UCSD-AML1 (cell line): ENCODE measurements at regions not wholly inside any gene's neighbourhood (a gene's known extent, or its start where the extent isn't known, plus 50 kb on each side); places are given as distances from the start of the nearest gene placed in this dataset.
"Not testable (repeated sequence)": the region's sequence is repeated elsewhere in the genome, so short reads cannot be mapped to it uniquely, and the experiment has no call there.

ENCODE experiments used
- DNase-seq: peaks from one replicate; lab custom pipeline; 2025; ENCODE audit not compliant: unreplicated experiment; lab: John Stamatoyannopoulos, UW

DNA sequence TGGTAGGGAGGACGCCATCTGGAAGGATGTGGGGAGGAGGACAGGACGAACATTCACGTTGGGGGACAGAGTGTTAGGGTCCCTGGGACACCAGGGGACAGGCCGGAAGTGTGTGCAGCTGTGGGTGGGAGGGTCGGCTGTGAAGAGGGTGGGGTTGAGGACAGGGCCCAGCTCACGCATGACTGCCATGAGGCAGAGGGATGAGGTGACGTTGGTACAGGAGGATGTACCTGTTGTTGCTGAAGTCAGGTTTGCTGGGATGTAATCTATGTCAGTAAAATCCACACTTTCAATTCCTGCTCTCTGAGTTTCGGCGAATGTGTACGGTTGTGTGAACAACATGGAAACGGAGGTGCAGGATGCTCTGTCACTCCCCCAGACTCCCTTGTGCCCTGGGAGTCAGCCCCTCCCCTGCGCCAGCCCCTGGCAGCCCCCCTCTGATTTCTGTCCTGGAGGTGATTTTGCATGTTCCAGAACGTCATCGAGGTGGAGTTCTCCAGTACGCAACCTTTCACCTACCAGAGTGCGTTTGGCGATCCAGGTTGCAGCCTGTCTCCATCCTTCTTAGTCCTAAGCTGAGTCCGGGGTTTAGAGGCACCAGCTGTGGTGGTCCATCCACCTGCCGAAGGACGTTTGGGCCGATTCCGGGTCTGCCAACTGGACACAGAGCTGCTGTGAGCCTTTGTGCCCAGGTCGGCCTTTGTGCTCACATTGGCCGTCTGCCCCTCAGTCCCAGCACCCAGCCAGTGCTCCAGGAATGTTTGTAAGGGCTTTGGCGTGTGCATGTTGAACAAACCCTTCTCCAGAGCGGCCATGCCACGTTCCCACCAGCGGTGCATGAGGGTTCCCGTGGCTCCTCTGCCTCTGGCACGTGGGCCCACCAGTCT is 203.2 kb downstream of the NPIPB11 start:
- not testable (repeated sequence) for DNase-seq

- DNase-seq: not testable (repeated sequence)
Measured at GRCh38 chr16:29202642-29203041, 203.9 kb downstream of the NPIPB11 start.

DNA sequence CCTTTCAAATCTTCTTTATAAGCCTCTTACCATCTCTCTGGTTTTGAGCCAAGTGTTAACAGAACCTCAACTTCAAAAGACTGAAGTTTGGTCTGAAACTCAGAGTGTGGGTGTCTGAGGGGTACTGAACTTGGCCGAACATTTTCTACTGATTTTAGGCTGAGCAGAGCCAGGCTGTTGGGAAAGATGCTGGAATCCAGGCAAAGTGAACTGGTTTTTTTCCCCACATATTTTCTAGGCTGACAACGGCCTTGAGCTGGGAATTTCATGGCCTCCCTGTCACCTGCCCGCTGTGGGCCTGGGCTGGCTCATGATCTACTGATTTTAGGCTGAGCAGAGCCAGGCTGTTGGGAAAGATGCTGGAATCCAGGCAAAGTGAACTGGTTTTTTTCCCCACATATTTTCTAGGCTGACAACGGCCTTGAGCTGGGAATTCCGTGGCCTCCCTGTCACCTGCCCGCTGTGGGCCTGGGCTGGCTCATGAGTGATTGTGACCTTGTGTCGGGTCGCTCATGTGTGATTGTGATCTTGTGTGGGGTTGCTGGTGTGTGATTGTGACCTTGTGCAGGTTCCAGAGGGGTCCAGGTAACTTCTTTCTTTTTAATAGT is 204.4 kb downstream of the NPIPB11 start:
- not testable (repeated sequence) for DNase-seq

DNA sequence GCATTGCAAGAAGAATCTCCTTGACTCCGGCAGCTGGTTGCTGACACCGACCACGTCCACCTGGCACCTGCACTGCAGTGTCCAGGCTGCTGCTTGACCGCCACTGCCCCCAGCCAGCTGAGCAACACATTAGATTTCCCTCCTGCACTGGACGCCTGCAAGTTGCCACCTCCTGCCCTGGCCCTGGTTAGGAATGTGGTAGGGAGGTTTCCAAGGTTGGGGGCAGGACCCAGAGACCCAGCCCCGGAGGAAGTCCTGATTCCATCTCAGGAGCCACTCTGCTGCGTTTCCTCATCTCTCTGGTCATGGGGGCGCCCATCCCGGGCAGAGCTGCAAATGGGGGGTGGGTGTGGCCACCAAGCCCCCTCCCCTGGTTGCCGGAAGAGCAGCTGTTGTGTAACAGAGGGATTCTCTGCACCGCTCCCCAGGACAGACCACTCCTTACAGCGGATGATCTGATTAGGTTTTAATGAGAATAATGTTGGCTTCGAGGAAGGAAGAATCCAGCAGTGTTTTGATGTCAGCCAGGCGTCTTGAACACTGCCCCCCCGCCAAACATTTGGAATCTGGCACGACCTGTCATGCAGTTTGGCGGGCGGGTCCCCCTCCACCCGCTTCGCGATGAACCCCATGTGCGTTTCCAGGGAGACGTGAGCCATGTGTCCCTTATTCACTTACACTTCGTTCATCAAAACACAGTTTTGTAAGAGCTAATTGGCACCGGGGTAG is 205.1 kb downstream of the NPIPB11 start:
- DNase-seq: not testable (repeated sequence)

- not testable (repeated sequence) for DNase-seq
Measured at GRCh38 chr16:29200681-29201080, 205.8 kb downstream of the NPIPB11 start.

- not testable (repeated sequence) for DNase-seq
Measured at GRCh38 chr16:29200135-29200601, 206.3 kb downstream of the NPIPB11 start.

- DNase-seq: not testable (repeated sequence)
Measured at GRCh38 chr16:29199626-29200025, 206.9 kb downstream of the NPIPB11 start.

DNA sequence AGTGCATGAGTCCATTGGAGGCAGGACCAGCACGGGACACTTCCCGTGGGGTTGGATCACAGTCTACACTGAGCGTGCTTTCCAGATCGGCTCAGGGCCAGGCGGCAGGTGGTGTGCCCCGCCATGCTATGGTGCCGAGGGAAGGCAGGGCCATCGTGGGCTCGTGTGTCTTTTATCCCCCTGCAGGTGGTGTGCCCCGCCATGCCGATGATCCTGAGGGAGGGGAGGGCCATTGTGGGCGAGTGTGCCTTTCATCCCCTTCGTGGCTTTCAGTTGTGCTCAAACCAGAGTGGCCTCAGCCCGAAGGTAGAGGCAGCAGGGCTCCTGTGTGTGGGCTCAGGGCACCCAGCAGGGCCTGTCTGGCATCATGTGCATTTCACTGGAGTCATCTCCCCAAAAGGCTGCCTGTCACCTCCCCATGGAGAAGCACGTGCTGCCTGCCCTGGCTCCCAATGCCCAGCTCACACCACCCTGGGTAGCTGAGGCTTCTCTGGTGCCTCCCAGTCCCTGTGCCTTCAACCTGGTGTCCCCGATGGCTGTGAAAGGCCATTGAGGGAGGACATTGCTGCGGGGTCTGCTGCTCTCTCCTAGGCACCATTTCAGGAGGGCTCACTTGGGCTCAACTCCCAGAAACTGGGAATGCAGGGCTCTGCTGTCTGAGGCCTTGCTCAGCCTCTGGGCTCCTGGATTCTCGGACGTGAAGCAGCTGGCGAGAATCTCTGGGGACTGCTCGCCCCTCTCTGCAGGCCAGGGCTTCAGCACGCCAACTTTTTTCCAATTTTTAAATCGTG is 207.6 kb downstream of the NPIPB11 start:
- DNase-seq: no peak

DNA sequence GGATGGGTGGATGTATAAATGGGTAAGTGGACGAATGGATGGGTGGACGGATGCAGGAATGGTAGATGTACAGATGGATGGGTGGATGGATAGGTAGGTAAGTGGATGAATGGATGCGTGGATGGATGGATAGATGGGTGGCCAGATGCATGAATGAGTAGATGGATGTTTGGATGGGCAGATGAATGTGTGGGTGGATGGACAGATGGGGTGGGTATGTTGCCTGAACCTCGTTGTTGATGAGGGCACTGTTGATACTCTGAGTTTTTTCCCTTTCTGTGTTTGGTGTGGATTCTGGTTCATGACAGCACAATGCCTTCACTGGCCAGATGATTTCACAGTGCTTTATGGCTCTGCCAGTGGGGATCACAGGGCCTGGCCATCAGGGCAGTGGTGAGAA is 208.3 kb downstream of the NPIPB11 start:
- no peak for DNase-seq

- not testable (repeated sequence) for DNase-seq
Measured at GRCh38 chr16:29197494-29198100, 208.9 kb downstream of the NPIPB11 start.

DNA sequence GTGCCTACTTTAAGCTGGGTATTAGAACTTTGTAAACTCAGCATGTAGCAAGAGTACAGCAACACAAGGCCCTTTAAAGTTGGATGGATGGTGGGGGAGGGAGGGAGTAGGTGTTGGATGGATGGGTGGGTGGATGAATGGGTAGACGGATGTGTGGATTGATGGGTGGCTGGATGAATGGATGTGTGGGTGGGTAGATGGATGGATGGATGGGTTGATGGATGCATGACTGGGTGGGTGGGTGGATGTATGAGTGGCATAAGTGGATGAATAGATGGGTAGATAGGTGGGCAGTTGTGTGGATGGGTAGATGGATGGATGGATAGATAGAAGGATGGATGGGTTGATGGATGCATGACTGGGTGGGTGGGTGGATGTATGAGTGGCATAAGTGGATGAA is 209.8 kb downstream of the NPIPB11 start:
- DNase-seq: not testable (repeated sequence)

GRCh38 chr16:29195116-29195872 is 210.4 kb downstream of the LAT start:
- not testable (repeated sequence) for DNase-seq

- DNase-seq: not testable (repeated sequence)
Measured at GRCh38 chr16:29194185-29194844, 209.5 kb downstream of the LAT start.

GRCh38 chr16:29193634-29194033 is 208.8 kb downstream of the LAT start:
- not testable (repeated sequence) for DNase-seq

DNA sequence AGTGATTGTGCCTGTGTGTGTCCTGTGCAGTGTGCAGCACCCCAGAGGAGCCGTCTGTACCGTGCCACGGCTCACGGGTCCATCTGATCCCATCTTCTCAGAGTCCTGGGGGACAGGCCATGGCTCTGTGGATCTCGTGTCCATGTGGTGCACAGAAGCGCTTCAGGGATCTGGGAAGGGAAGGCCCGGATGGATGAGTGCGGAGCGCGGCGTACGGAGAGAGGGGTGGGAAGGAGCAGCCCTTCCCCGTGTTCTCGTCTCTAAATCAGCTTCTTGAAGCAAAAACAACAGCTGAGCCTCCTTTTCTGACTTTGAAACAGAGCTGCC is 208.4 kb downstream of the LAT start:
- DNase-seq: not testable (repeated sequence)

DNA sequence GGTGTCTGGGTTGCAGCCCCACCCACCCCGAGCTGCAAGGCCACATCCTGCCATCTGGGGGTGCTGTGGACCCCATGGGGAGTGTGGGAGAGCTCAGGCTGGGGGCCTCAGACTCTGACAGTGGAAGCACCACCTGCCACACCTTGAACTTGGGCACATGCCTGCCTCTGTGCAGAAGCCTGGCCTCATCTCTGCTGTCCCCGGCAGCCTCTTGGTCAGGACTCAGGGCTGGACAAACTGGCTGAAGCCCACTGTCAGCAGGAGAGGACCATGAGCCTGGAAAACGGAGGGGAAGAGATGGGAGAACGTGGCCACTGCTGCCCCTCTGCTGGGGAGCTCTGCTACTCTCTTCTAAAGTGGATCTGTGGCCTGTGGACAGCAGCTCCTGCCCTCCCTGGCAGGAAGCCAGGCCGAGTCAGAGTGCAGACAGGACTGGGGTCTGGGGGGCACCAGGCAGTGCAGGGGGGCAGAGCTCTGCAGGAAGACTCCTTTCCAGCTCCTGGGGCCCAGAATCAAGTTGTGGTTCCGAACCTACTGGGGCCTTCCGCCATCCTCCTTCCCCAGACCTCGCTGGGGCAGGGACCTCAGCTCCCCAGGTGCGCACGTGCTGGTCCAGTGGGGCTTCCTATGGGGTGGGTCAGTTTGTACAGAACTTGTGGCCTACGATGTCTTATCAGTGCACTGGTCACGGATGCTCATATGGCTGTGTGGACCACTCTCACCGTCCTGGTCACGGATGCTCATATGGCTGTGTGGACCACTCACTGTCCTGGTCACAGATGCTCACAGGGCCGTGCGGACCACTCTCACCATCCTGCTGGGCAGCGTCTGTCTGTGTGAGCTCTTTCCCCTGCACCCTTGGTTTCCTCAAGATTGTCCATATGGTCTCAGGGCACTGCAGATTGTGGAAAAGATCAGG is 207.7 kb downstream of the LAT start:
- DNase-seq: no peak

GRCh38 chr16:29191636-29192180 is 206.9 kb downstream of the LAT start:
- not testable (repeated sequence) for DNase-seq
